Uterus (tissue), 3 donors: ENCODE measurements at regions not wholly inside any gene's neighbourhood (a gene's known extent, or its start where the extent isn't known, plus 50 kb on each side); places are given as distances from the start of the nearest gene placed in this dataset.

Experiments
- DNase-seq, 2 donors: peaks; one replicate each; pipeline ENCODE4 v3.0.0-alpha.2; 2019 to 2020
- H3K27ac ChIP-seq, 2 donors: fragments of 200-600 bp; sonication (generic); 1 replicate in 1 of 2; 2 replicates in 1 of 2; pipeline ENCODE4 v1.5.1; 2016 to 2018
- H3K27me3 ChIP-seq, 2 donors: fragments of 200-600 bp; sonication (generic); one replicate each; pipeline ENCODE4 v1.5.1; 2018 to 2019; ENCODE audit warnings: control low read depth in 1 of 2
- H3K36me3 ChIP-seq, 2 donors: fragments of 200-600 bp; sonication (generic); one replicate each; pipeline ENCODE4 v1.5.1; 2019; ENCODE audit warnings: control low read depth in 1 of 2
- H3K4me1 ChIP-seq, 2 donors: fragments of 200-600 bp; sonication (generic); one replicate each; pipeline ENCODE4 v1.5.1; 2018 to 2019; ENCODE audit warnings: control low read depth in 1 of 2
- H3K4me3 ChIP-seq, 2 donors: fragments of 200-600 bp; sonication (generic); 1 replicate in 1 of 2; 2 replicates in 1 of 2; pipeline ENCODE4 v1.5.1; 2018 to 2019; ENCODE audit warnings: mild to moderate bottlenecking in 1 of 2
- H3K9me3 ChIP-seq, 2 donors: fragments of 200-600 bp; sonication (generic); one replicate each; pipeline ENCODE4 v1.5.1; 2019; ENCODE audit warnings: control low read depth in 1 of 2
- POLR2A ChIP-seq, 2 donors: fragments of 450-650 bp; IDR thresholded peaks; one replicate each; pipeline ENCODE4 v1.6.1; 2016; ENCODE audit warnings: antibody characterized with exemption in 2 of 2, mild to moderate bottlenecking in 1 of 2, moderate library complexity in 1 of 2
- intact Hi-C: fragments of 100-400 bp; cut with DNase I; formaldehyde crosslinking; loops from one replicate; pipeline ENCODE4 v1.15.1; 2023; ENCODE audit warnings: low total_unique reads
- TF ChIP-seq, protein P1 (sequence below), 4 experiments: fragments of 200-600 bp in 2 of 4; fragments of 450-650 bp in 2 of 4; sonication (generic) in 2 of 4; IDR thresholded peaks; one replicate each; pipeline ENCODE4 v1.5.1; 2016 to 2019; ENCODE audit warnings: antibody characterized with exemption in 4 of 4, mild to moderate bottlenecking in 2 of 4, moderate library complexity in 1 of 4
- donor health status: DM: yes; HTN: yes; CAD: no.

DNA sequence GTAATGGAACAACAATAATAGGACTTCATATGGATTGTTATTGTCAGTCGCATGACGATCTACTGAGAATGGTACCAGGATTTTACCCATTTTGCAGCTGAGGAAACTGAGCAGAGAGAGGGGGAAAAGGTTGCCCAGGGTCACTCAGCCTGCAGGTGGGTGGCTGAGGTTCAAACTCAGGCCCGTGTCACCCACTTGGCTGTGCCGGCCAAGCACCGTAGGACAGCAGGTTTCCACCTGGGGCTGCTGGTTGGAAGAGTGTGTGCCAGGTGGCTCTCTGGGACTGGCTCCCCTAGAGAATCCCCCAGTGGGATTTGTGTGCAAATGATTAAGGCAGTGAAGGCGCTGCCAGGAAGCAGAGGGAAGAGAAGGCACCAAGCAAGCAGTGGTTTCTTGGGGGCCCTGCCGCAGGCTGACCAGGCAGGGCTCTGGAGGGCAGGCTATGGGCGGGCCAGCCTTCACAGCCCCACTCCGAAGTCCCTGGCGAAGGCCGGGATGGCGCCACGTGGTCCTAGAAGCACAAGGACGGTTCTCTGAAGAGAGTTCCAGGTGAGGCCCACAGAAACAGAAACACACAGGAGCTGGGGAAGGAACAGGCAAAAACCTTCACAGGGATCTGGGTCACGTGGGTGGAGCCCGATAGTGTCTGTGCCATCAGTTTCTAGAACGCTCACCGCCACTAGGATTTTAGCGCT is 163.5 kb downstream of the IRF8 start:
- Histone ChIP-seq H3K27ac (no peak overlapping the region), H3K27me3 (no peaks in the 10 kb centered on the region), H3K4me1 (peaks cover 0 to 16% of the 10 kb centered on the region in 2 donors), H3K9me3 (no peaks in the 10 kb centered on the region), H3K36me3 (no peaks in the 10 kb centered on the region), H3K4me3 (no peak overlapping the region)
- no peak for DNase-seq
- TF ChIP-seq, protein P1, sequence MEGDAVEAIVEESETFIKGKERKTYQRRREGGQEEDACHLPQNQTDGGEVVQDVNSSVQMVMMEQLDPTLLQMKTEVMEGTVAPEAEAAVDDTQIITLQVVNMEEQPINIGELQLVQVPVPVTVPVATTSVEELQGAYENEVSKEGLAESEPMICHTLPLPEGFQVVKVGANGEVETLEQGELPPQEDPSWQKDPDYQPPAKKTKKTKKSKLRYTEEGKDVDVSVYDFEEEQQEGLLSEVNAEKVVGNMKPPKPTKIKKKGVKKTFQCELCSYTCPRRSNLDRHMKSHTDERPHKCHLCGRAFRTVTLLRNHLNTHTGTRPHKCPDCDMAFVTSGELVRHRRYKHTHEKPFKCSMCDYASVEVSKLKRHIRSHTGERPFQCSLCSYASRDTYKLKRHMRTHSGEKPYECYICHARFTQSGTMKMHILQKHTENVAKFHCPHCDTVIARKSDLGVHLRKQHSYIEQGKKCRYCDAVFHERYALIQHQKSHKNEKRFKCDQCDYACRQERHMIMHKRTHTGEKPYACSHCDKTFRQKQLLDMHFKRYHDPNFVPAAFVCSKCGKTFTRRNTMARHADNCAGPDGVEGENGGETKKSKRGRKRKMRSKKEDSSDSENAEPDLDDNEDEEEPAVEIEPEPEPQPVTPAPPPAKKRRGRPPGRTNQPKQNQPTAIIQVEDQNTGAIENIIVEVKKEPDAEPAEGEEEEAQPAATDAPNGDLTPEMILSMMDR (IDR thresholded peaks at IDR 0.05), result no peak
- TF ChIP-seq POLR2A (IDR thresholded peaks at IDR 0.05), result no peak
- intact Hi-C loops, result no loop called here

DNA sequence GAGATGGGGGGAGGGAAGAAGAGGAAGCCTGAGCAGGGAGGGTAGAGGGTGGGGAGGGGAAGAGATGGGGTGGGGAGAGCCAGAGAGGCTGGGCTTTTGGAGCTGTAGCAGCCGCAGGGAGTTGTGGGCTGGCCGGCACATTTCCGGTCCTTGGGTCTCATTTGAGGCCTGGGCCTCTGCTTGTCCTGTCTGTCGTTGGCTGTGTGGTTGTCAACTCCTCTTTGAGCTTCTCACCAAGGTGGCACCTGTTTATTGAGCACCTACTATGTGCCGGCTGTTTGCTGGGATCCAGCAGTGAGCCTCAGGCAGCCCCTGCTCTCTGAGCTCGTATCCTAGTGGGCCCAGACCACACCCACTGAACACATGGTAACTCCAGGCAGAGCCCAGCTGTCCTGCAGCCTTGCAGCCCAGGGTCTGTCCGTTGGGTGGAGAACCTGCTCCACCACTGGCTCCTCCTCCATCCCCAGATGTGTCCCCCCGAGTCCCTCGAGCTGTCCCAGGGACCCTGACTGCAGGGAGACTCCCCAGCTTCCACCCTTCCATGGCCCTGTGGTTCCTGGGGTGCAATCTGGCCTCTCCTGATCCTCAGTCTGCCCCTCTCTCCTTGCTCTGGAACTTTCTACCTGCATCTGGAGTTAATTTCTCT is 164.9 kb downstream of the IRF8 start:
- H3K4me3 ChIP-seq, result no peak overlapping the region
- no peaks in the 10 kb centered on the region for H3K36me3 ChIP-seq
- no peak for DNase-seq
- no peaks in the 10 kb centered on the region for H3K27me3 ChIP-seq
- H3K4me1 ChIP-seq, result peaks cover 0 to 16% of the 10 kb centered on the region in 2 donors
- TF ChIP-seq POLR2A (IDR thresholded peaks at IDR 0.05), result no peak
- H3K27ac ChIP-seq, result no peak overlapping the region
- H3K9me3 ChIP-seq, result no peaks in the 10 kb centered on the region
- intact Hi-C loops, result no loop called here

DNA sequence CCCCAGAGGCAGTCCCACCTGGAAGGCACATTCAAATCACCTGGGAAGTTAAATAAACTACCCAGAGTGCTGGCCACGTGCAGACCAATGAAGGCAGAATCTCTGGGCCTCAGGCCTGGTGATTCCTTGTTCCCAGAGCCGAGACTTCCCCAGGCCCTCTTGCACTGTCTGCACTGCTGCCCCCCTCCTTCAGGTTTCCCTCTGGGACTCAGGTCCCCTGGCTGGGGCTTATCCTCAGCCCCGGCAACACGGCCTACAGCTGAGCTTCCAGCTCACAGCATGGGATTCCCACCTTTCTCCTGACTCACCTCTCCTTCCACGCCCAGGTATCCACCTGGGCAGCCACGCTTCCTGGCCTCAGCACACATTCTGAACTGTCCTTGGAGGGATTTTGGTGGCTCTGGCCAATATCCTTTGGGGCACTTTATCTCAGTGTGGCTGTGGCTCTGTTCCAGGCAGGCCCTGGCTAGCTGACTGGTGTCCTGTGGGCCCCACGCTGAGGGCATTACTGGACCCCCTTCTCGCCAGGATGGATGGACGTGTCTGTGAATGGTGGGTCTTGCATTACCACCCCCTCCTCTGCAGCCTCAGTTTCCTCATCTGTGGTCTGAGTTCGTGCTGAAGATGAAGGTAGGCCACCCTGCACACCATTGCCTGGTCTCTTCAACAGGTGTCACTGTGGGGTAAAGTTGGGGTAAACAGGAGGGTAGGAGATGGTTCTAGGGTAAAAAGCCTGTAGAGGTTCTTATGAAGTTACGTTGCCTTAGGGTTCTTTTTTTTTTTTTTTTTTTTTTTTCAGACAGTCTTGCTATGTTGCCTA is 165.7 kb downstream of the IRF8 start:
- intact Hi-C loops, result no loop called here
- H3K36me3 ChIP-seq, result no peaks in the 10 kb centered on the region
- no peaks in the 10 kb centered on the region for H3K9me3 ChIP-seq
- no peak overlapping the region for H3K4me3 ChIP-seq
- TF ChIP-seq, protein P1 (IDR thresholded peaks at IDR 0.05), result no peak
- TF ChIP-seq POLR2A (IDR thresholded peaks at IDR 0.05), result no peak
- no peak overlapping the region for H3K27ac ChIP-seq
- no peaks in the 10 kb centered on the region for H3K27me3 ChIP-seq
- H3K4me1 ChIP-seq, result peaks cover 0 to 11% of the 10 kb centered on the region in 2 donors
- no peak for DNase-seq

DNA sequence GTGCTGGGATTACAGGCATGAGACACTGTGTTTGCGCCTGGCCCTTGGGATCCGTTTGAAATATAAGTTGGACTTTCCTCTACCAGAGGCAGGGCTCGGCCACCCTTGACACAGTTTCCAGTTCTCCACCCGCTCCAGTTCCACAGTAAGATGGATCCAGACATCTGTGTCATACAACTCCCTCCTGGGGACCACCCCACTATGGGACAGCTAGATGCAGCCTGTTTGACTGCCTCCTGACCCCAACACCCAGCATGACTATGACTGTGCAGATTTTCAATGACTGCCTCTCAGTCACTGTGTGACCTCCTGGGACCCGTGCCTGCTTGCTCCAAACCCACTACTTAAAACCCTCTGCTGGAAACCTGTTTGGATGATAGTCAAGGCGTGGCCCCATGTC is 166.7 kb downstream of the IRF8 start:
- no peak for DNase-seq
- TF ChIP-seq POLR2A (IDR thresholded peaks at IDR 0.05), result no peak
- TF ChIP-seq, protein P1 (IDR thresholded peaks at IDR 0.05), result no peak
- no peak overlapping the region for H3K4me3 ChIP-seq
- no peak overlapping the region for H3K27ac ChIP-seq
- intact Hi-C loops, result no loop called here
- no peaks in the 10 kb centered on the region for H3K27me3 ChIP-seq
- H3K4me1 ChIP-seq, result peaks cover 0 to 3% of the 10 kb centered on the region in 2 donors
- H3K9me3 ChIP-seq, result no peaks in the 10 kb centered on the region
- no peaks in the 10 kb centered on the region for H3K36me3 ChIP-seq

DNA sequence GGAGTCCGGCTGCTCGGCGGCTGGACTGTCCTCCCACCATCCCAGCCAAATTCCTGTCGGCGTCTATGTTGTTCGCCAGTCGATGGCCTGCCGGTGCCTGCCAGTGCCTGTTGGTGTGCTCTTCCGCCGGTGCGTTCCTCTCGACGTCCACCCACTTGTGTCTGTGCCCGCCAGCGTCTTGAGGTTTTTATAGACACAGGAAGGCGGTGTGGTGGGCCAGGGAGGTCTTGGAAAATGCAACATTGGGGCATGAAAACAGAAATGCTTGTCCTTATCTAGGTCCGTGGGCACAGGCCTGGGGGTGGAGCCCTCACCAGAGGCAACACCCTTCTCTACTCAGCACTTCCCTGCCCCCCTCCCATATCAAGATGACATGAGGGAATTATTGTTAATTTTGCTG is 167.8 kb downstream of the IRF8 start:
- no peak for TF ChIP-seq POLR2A (IDR thresholded peaks at IDR 0.05)
- H3K4me1 ChIP-seq, result no peaks in the 10 kb centered on the region
- H3K9me3 ChIP-seq, result no peaks in the 10 kb centered on the region
- H3K27me3 ChIP-seq, result no peaks in the 10 kb centered on the region
- DNase-seq, result no peak
- no peaks in the 10 kb centered on the region for H3K36me3 ChIP-seq
- no peak overlapping the region for H3K4me3 ChIP-seq
- intact Hi-C loops, result no loop called here
- no peak overlapping the region for H3K27ac ChIP-seq

DNA sequence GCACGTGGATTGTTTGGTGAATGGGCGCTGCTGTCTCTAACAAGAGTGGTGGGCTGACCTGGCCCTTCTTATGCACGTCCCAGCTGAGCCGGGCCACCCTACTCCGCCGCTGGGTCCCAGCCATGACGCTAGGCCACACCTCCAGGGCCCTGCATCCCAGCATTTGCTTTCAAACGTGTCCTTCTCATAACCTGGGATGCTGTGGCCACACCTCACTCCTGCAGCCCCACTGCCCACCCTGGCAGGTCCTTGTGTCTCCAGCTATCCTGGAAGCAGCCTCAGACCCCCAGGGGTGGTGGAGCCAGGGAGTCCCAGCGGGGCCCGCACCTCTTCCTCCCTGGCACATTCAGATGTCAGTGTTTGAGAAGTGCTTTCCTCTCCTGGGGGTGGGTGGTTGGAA is 168.6 kb downstream of the IRF8 start:
- Histone ChIP-seq H3K4me1 (no peaks in the 10 kb centered on the region), H3K36me3 (no peaks in the 10 kb centered on the region), H3K9me3 (no peaks in the 10 kb centered on the region), H3K27me3 (no peaks in the 10 kb centered on the region), H3K4me3 (no peak overlapping the region), H3K27ac (no peak overlapping the region)
- no peak for DNase-seq
- intact Hi-C loops, result no loop called here
- TF ChIP-seq POLR2A (IDR thresholded peaks at IDR 0.05), result no peak
- TF ChIP-seq, protein P1 (IDR thresholded peaks at IDR 0.05), result no peak
